ENCODE measurements at regions not wholly inside any gene's neighbourhood (a gene's known extent, or its start where the extent isn't known, plus 50 kb on each side); places are given as distances from the start of the nearest gene placed in this dataset.

- no peaks in the 10 kb centered on the region for H3K9me3 ChIP-seq (ENCODE audit: control insufficient read depth, low read length)
- no peak for DNase-seq
Observed at GRCh38 chr22:48322907-48323306, 1504.8 kb downstream of the BRD1 start.

GRCh38 chr22:48321986-48322545 lies 1505.6 kb downstream of the BRD1 start:
- H3K36me3 ChIP-seq (ENCODE audit: control insufficient read depth, insufficient read depth, low read length), result no peaks in the 10 kb centered on the region
- no peak overlapping the region for H3K4me3 ChIP-seq (ENCODE audit: insufficient read depth, low read depth, low read length, poor library complexity, severe bottlenecking)
- no peaks in the 10 kb centered on the region for H3K27me3 ChIP-seq (replicated peaks; ENCODE audit: control insufficient read depth, insufficient read depth, low read length, poor library complexity, severe bottlenecking)
- no peak for DNase-seq
- no peak overlapping the region for H3K27ac ChIP-seq (ENCODE audit: insufficient read depth, low read length, poor library complexity, severe bottlenecking)
- H3K4me1 ChIP-seq (ENCODE audit: control insufficient read depth, insufficient read depth, low read length, poor library complexity, severe bottlenecking), result no peaks in the 10 kb centered on the region
- no peaks in the 10 kb centered on the region for H3K9me3 ChIP-seq (ENCODE audit: control insufficient read depth, low read length)

More at GRCh38 chr22:48322907-48323306, 1504.8 kb downstream of the BRD1 start:
- no peak overlapping the region for H3K4me3 ChIP-seq (ENCODE audit: insufficient read depth, low read depth, low read length, poor library complexity, severe bottlenecking)
- no peaks in the 10 kb centered on the region for H3K4me1 ChIP-seq (ENCODE audit: control insufficient read depth, insufficient read depth, low read length, poor library complexity, severe bottlenecking)
- no peak overlapping the region for H3K27ac ChIP-seq (ENCODE audit: insufficient read depth, low read length, poor library complexity, severe bottlenecking)
- H3K27me3 ChIP-seq (replicated peaks; ENCODE audit: control insufficient read depth, insufficient read depth, low read length, poor library complexity, severe bottlenecking), result no peaks in the 10 kb centered on the region
- no peaks in the 10 kb centered on the region for H3K36me3 ChIP-seq (ENCODE audit: control insufficient read depth, insufficient read depth, low read length)

- Histone ChIP-seq H3K36me3 (ENCODE audit: control insufficient read depth, insufficient read depth, low read length) (no peaks in the 10 kb centered on the region), H3K4me1 (ENCODE audit: control insufficient read depth, insufficient read depth, low read length, poor library complexity, severe bottlenecking) (no peaks in the 10 kb centered on the region), H3K27ac (ENCODE audit: insufficient read depth, low read length, poor library complexity, severe bottlenecking) (no peak overlapping the region), H3K9me3 (ENCODE audit: control insufficient read depth, low read length) (no peaks in the 10 kb centered on the region), H3K27me3 (replicated peaks; ENCODE audit: control insufficient read depth, insufficient read depth, low read length, poor library complexity, severe bottlenecking) (no peaks in the 10 kb centered on the region), H3K4me3 (ENCODE audit: insufficient read depth, low read depth, low read length, poor library complexity, severe bottlenecking) (no peak overlapping the region)
- DNase-seq, result no peak
Observed at GRCh38 chr22:48320683-48321451, 1506.8 kb downstream of the BRD1 start.

- no peaks in the 10 kb centered on the region for H3K36me3 ChIP-seq (ENCODE audit: control insufficient read depth, insufficient read depth, low read length)
- H3K4me3 ChIP-seq (ENCODE audit: insufficient read depth, low read depth, low read length, poor library complexity, severe bottlenecking), result no peak overlapping the region
- no peaks in the 10 kb centered on the region for H3K4me1 ChIP-seq (ENCODE audit: control insufficient read depth, insufficient read depth, low read length, poor library complexity, severe bottlenecking)
- H3K9me3 ChIP-seq (ENCODE audit: control insufficient read depth, low read length), result no peaks in the 10 kb centered on the region
- no peak overlapping the region for H3K27ac ChIP-seq (ENCODE audit: insufficient read depth, low read length, poor library complexity, severe bottlenecking)
- no peaks in the 10 kb centered on the region for H3K27me3 ChIP-seq (replicated peaks; ENCODE audit: control insufficient read depth, insufficient read depth, low read length, poor library complexity, severe bottlenecking)
- DNase-seq, result no peak
Observed at GRCh38 chr22:48320048-48320682, 1507.5 kb downstream of the BRD1 start.

GRCh38 chr22:48319321-48320047 lies 1508.2 kb downstream of the BRD1 start:
- H3K4me3 ChIP-seq (ENCODE audit: insufficient read depth, low read depth, low read length, poor library complexity, severe bottlenecking), result no peak overlapping the region
- DNase-seq, result no peak
- H3K4me1 ChIP-seq (ENCODE audit: control insufficient read depth, insufficient read depth, low read length, poor library complexity, severe bottlenecking), result no peaks in the 10 kb centered on the region
- H3K27ac ChIP-seq (ENCODE audit: insufficient read depth, low read length, poor library complexity, severe bottlenecking), result no peak overlapping the region
- no peaks in the 10 kb centered on the region for H3K27me3 ChIP-seq (replicated peaks; ENCODE audit: control insufficient read depth, insufficient read depth, low read length, poor library complexity, severe bottlenecking)
- H3K36me3 ChIP-seq (ENCODE audit: control insufficient read depth, insufficient read depth, low read length), result no peaks in the 10 kb centered on the region
- no peaks in the 10 kb centered on the region for H3K9me3 ChIP-seq (ENCODE audit: control insufficient read depth, low read length)

- Histone ChIP-seq H3K27me3 (replicated peaks; ENCODE audit: control insufficient read depth, insufficient read depth, low read length, poor library complexity, severe bottlenecking) (no peaks in the 10 kb centered on the region), H3K4me1 (ENCODE audit: control insufficient read depth, insufficient read depth, low read length, poor library complexity, severe bottlenecking) (no peaks in the 10 kb centered on the region), H3K9me3 (ENCODE audit: control insufficient read depth, low read length) (no peaks in the 10 kb centered on the region), H3K36me3 (ENCODE audit: control insufficient read depth, insufficient read depth, low read length) (no peaks in the 10 kb centered on the region), H3K4me3 (ENCODE audit: insufficient read depth, low read depth, low read length, poor library complexity, severe bottlenecking) (no peak overlapping the region), H3K27ac (ENCODE audit: insufficient read depth, low read length, poor library complexity, severe bottlenecking) (no peak overlapping the region)
- DNase-seq, result no peak
Observed at GRCh38 chr22:48318575-48319320, 1508.9 kb downstream of the BRD1 start.

- no peak overlapping the region for H3K27ac ChIP-seq (ENCODE audit: insufficient read depth, low read length, poor library complexity, severe bottlenecking)
- no peak for DNase-seq
- H3K4me1 ChIP-seq (ENCODE audit: control insufficient read depth, insufficient read depth, low read length, poor library complexity, severe bottlenecking), result no peaks in the 10 kb centered on the region
- H3K27me3 ChIP-seq (replicated peaks; ENCODE audit: control insufficient read depth, insufficient read depth, low read length, poor library complexity, severe bottlenecking), result no peaks in the 10 kb centered on the region
- H3K9me3 ChIP-seq (ENCODE audit: control insufficient read depth, low read length), result no peaks in the 10 kb centered on the region
- H3K4me3 ChIP-seq (ENCODE audit: insufficient read depth, low read depth, low read length, poor library complexity, severe bottlenecking), result no peak overlapping the region
- H3K36me3 ChIP-seq (ENCODE audit: control insufficient read depth, insufficient read depth, low read length), result no peaks in the 10 kb centered on the region
Observed at GRCh38 chr22:48318173-48318572, 1509.5 kb downstream of the BRD1 start.

GRCh38 chr22:48316257-48317250 lies 1511.1 kb downstream of the BRD1 start:
- no peak for DNase-seq
- H3K4me3 ChIP-seq (ENCODE audit: insufficient read depth, low read depth, low read length, poor library complexity, severe bottlenecking), result no peak overlapping the region
- H3K4me1 ChIP-seq (ENCODE audit: control insufficient read depth, insufficient read depth, low read length, poor library complexity, severe bottlenecking), result no peaks in the 10 kb centered on the region
- no peaks in the 10 kb centered on the region for H3K27me3 ChIP-seq (replicated peaks; ENCODE audit: control insufficient read depth, insufficient read depth, low read length, poor library complexity, severe bottlenecking)
- H3K36me3 ChIP-seq (ENCODE audit: control insufficient read depth, insufficient read depth, low read length), result no peaks in the 10 kb centered on the region
- H3K9me3 ChIP-seq (ENCODE audit: control insufficient read depth, low read length), result no peaks in the 10 kb centered on the region
- H3K27ac ChIP-seq (ENCODE audit: insufficient read depth, low read length, poor library complexity, severe bottlenecking), result no peak overlapping the region
